HepG2 (cell line): ENCODE measurements at regions not wholly inside any gene's neighbourhood (a gene's known extent, or its start where the extent isn't known, plus 50 kb on each side); places are given as distances from the start of the nearest gene placed in this dataset.

Experiments used
- MAZ ChIP-seq, 2 experiments: sonication (generic) in 1 of 2; formaldehyde crosslinking in 1 of 2; IDR thresholded peaks; 2 replicates each; pipeline versions ENCODE4 v1.5.0 to v1.6.1; 2012 to 2020; ENCODE audit warnings: low read depth in 2 of 2, mild to moderate bottlenecking in 2 of 2, borderline replicate concordance in 1 of 2, improper control_type of control experiment in 1 of 2, low read length in 1 of 2, missing genetic modification reagents in 1 of 2, moderate library complexity in 1 of 2
- MTA1 ChIP-seq: sonication (generic); formaldehyde crosslinking; IDR thresholded peaks from 2 replicates; pipeline ENCODE4 v1.4.0; 2020; ENCODE audit warnings: missing genetic modification reagents, mild to moderate bottlenecking, borderline replicate concordance
- NFRKB ChIP-seq: fragments of 450-650 bp; IDR thresholded peaks from 2 replicates; pipeline ENCODE4 v1.6.1; 2017
- TF ChIP-seq, protein P1 (sequence below), 2 experiments: sonication (generic) in 1 of 2; formaldehyde crosslinking in 1 of 2; IDR thresholded peaks; 2 replicates each; pipeline versions ENCODE4 v1.5.1 to v1.6.1; 2011 to 2020; ENCODE audit warnings: borderline replicate concordance in 1 of 2, low read depth in 1 of 2, low read length in 1 of 2, mild to moderate bottlenecking in 1 of 2, missing genetic modification reagents in 1 of 2, moderate library complexity in 1 of 2

DNA sequence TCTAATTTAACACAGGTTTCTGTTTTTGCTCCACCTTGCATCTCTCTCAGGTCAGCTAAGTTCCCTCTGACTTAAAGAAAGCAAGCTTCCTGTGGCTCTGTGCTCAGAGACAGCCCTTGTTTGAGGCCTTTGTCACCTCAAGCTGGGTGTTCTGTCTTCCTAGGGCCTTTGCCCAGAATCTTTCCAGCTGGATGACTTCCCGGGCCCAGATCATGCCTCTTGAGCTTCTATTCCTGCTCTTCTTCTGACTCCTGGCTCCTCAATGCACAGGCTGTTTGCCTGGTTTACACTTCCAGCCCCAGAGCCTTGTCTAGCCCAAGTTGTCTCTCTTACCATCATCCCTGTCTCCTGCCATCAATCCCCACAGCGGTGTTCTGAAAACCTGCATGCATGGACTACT, 300.6 kb downstream of the VPS13C start:
- TF ChIP-seq MTA1 (no peak), NFRKB (no peak), MAZ (IDR thresholded peaks at IDR 0.05; ENCODE audit: borderline replicate concordance, low read depth, low read length) (no peak), MAZ (CRISPR knock-in tag; IDR thresholded peaks at IDR 0.05; ENCODE audit: low read depth) (no peak)
- TF ChIP-seq, protein P1, sequence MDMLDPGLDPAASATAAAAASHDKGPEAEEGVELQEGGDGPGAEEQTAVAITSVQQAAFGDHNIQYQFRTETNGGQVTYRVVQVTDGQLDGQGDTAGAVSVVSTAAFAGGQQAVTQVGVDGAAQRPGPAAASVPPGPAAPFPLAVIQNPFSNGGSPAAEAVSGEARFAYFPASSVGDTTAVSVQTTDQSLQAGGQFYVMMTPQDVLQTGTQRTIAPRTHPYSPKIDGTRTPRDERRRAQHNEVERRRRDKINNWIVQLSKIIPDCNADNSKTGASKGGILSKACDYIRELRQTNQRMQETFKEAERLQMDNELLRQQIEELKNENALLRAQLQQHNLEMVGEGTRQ (IDR thresholded peaks at IDR 0.05; ENCODE audit: low read depth, low read length) = no peak
- TF ChIP-seq, protein P1 (CRISPR knock-in tag; IDR thresholded peaks at IDR 0.05; ENCODE audit: borderline replicate concordance) = no peak
